Natural killer cell (primary cell): ENCODE measurements at regions not wholly inside any gene's neighbourhood (a gene's known extent, or its start where the extent isn't known, plus 50 kb on each side); places are given as distances from the start of the nearest gene placed in this dataset.

Source experiments
- ATAC-seq, 3 donors: fragments of 150-1000 bp in 2 of 3; fragments of 200-7000 bp in 1 of 3; cut with Tn5 transposase; 1 replicate in 1 of 3; 2 replicates in 2 of 3; pipeline ENCODE4 v1.10.0; 2021; ENCODE audit warnings: mild to moderate bottlenecking in 2 of 3, moderate library complexity in 2 of 3
- DNase-seq, 2 donors: peaks; one replicate each; pipeline versions ENCODE4 v3.0.0 to v3.0.0-alpha.2; 2013 to 2021; ENCODE audit warnings: mixed read lengths in 1 of 2
- H3K27ac ChIP-seq: one replicate; pipeline ENCODE4 v1.5.1; 2013; ENCODE audit warnings: mild to moderate bottlenecking, low read length
- H3K27me3 ChIP-seq: one replicate; pipeline ENCODE4 v1.6.1; 2013; ENCODE audit warnings: low read length; ENCODE audit not compliant: control insufficient read depth, insufficient read depth
- H3K36me3 ChIP-seq: one replicate; pipeline ENCODE4 v1.6.1; 2013; ENCODE audit warnings: low read length; ENCODE audit not compliant: control insufficient read depth, insufficient read depth
- H3K4me1 ChIP-seq: one replicate; pipeline ENCODE4 v1.6.1; 2013; ENCODE audit warnings: low read length; ENCODE audit not compliant: control insufficient read depth, insufficient read depth
- H3K4me3 ChIP-seq: one replicate; pipeline ENCODE4 v1.5.1; 2013; ENCODE audit warnings: low read length
- H3K9me3 ChIP-seq: one replicate; pipeline ENCODE4 v1.6.1; 2013; ENCODE audit warnings: low read length; ENCODE audit not compliant: control insufficient read depth, insufficient read depth
- H3K27ac Mint-ChIP-seq, 2 donors: one replicate each; pipeline ENCODE4 v1.8.0; 2022; ENCODE audit warnings: mild to moderate bottlenecking in 2 of 2, mixed read lengths in 2 of 2, moderate library complexity in 1 of 2
- H3K27me3 Mint-ChIP-seq, 2 donors: one replicate each; pipeline ENCODE4 v1.8.0; 2022; ENCODE audit warnings: low read depth in 2 of 2, mixed read lengths in 2 of 2
- H3K36me3 Mint-ChIP-seq: one replicate; pipeline ENCODE4 v1.8.0; 2022; ENCODE audit warnings: mixed read lengths
- H3K4me1 Mint-ChIP-seq, 2 donors: one replicate each; pipeline ENCODE4 v1.8.0; 2022; ENCODE audit warnings: mixed read lengths in 2 of 2
- H3K4me3 Mint-ChIP-seq: one replicate; pipeline ENCODE4 v1.8.0; 2022; ENCODE audit warnings: mild to moderate bottlenecking, moderate library complexity, mixed read lengths
- H3K9me3 Mint-ChIP-seq, 2 donors: one replicate each; pipeline ENCODE4 v1.8.0; 2022; ENCODE audit warnings: mixed read lengths in 2 of 2
- WGBS: methylation state at CpG from one replicate; pipeline ENCODE4 v1.1.7; 2013; ENCODE audit warnings: missing lambda C conversion rate; ENCODE audit not compliant: insufficient coverage; 5-methylcytosine and 5-hydroxymethylcytosine counted together
- intact Hi-C: fragments of 100-400 bp; cut with micrococcal nuclease; formaldehyde crosslinking; loops from one replicate; pipeline ENCODE4 v1.14.2; 2022
- TF ChIP-seq, protein P1 (sequence below): fragments of 200-600 bp; IDR thresholded peaks from one replicate; pipeline ENCODE4 v1.8.0; 2022; ENCODE audit warnings: antibody characterized with exemption

- 41% methylated on average over 7 of the region's 7 CpGs for WGBS
- TF ChIP-seq, protein P1, sequence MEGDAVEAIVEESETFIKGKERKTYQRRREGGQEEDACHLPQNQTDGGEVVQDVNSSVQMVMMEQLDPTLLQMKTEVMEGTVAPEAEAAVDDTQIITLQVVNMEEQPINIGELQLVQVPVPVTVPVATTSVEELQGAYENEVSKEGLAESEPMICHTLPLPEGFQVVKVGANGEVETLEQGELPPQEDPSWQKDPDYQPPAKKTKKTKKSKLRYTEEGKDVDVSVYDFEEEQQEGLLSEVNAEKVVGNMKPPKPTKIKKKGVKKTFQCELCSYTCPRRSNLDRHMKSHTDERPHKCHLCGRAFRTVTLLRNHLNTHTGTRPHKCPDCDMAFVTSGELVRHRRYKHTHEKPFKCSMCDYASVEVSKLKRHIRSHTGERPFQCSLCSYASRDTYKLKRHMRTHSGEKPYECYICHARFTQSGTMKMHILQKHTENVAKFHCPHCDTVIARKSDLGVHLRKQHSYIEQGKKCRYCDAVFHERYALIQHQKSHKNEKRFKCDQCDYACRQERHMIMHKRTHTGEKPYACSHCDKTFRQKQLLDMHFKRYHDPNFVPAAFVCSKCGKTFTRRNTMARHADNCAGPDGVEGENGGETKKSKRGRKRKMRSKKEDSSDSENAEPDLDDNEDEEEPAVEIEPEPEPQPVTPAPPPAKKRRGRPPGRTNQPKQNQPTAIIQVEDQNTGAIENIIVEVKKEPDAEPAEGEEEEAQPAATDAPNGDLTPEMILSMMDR, result no peak
- Histone ChIP-seq H3K9me3 (no peaks in the 10 kb centered on the region), H3K27me3 (peaks cover 2% of the 10 kb centered on the region), H3K36me3 (no peaks in the 10 kb centered on the region), H3K4me1 (no peaks in the 10 kb centered on the region), H3K27ac (no peak overlapping the region), H3K4me3 (no peak overlapping the region)
- H3K4me3 Mint-ChIP-seq, result no peak overlapping the region
- H3K27ac Mint-ChIP-seq, result no peak overlapping the region
- H3K4me1 Mint-ChIP-seq, result no peaks in the 10 kb centered on the region
- H3K9me3 Mint-ChIP-seq, result no peaks in the 10 kb centered on the region
- ATAC-seq (no peak), DNase-seq (no peak)
- intact Hi-C loops, result no loop called here
- peaks cover 8 to 19% of the 10 kb centered on the region in 2 donors for H3K27me3 Mint-ChIP-seq
- no peaks in the 10 kb centered on the region for H3K36me3 Mint-ChIP-seq
These were observed 142.0 kb downstream of the COPS8 start for GRCh38 chr2:237227592-237228280.

DNA sequence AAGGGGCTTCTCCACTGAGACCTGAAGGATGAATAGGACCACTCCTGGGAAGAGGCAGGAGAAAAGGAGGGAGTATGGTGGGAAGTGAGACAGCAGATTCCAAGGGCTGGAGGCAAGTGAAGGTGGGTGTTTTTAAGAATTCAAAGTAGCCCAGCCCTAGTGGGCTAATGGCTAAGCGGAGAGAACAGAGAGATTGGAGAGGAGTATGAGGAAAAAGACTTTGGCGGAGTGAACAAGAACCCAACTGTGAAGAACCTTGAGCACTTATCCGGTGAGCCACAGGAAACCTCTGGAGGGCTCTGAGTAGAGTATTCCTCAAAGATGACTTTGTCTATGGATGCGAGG, 142.6 kb downstream of the COPS8 start:
- Histone ChIP-seq H3K27me3 (peaks cover 2% of the 10 kb centered on the region), H3K4me3 (no peak overlapping the region), H3K9me3 (no peaks in the 10 kb centered on the region), H3K27ac (no peak overlapping the region), H3K36me3 (no peaks in the 10 kb centered on the region), H3K4me1 (no peaks in the 10 kb centered on the region)
- TF ChIP-seq, protein P1, result no peak
- H3K4me3 Mint-ChIP-seq, result no peak overlapping the region
- no peaks in the 10 kb centered on the region for H3K9me3 Mint-ChIP-seq
- H3K4me1 Mint-ChIP-seq, result no peaks in the 10 kb centered on the region
- DNase-seq (no peak), ATAC-seq (no peak)
- intact Hi-C loops, result no loop called here
- H3K27ac Mint-ChIP-seq, result no peak overlapping the region
- WGBS, result 95% methylated on average over 4 of the region's 4 CpGs
- peaks cover 8 to 19% of the 10 kb centered on the region in 2 donors for H3K27me3 Mint-ChIP-seq
- H3K36me3 Mint-ChIP-seq, result no peaks in the 10 kb centered on the region

DNA sequence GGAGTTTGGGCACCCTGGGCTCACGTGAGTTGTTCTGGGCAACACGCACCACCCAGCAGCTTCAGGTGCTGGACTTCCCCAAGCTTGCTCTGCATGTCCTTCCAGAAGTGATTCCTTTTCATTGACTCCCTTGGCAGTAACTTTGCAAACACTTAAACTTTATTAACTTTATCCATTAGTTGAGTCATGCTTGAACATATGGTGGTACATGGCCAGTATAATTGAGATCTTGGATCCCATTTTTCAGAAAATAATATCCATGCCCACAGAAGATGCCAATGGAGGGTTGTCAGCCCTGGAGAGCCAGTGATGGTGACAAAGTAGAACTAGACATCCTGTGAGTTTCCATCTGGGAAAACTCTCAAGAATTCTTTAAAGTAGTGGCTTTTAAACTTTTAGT, 144.2 kb downstream of the COPS8 start:
- H3K9me3 ChIP-seq, result no peaks in the 10 kb centered on the region
- no peak overlapping the region for H3K27ac ChIP-seq
- DNase-seq (no peak), ATAC-seq (no peak)
- H3K36me3 Mint-ChIP-seq, result no peaks in the 10 kb centered on the region
- H3K4me3 ChIP-seq, result no peak overlapping the region
- intact Hi-C loops, result no loop called here
- H3K27me3 Mint-ChIP-seq, result peaks cover 8 to 19% of the 10 kb centered on the region in 2 donors
- TF ChIP-seq, protein P1, result no peak
- no peak overlapping the region for H3K27ac Mint-ChIP-seq
- H3K4me3 Mint-ChIP-seq, result no peak overlapping the region
- no peaks in the 10 kb centered on the region for H3K36me3 ChIP-seq
- no peaks in the 10 kb centered on the region for H3K9me3 Mint-ChIP-seq
- no peaks in the 10 kb centered on the region for H3K4me1 Mint-ChIP-seq
- H3K27me3 ChIP-seq, result peaks cover 2% of the 10 kb centered on the region
- no peaks in the 10 kb centered on the region for H3K4me1 ChIP-seq
- WGBS, result 88% methylated on average over 2 of the region's 2 CpGs

GRCh38 chr2:237230355-237230754, 144.7 kb downstream of the COPS8 start:
- Histone ChIP-seq H3K36me3 (no peaks in the 10 kb centered on the region), H3K4me3 (no peak overlapping the region), H3K27me3 (peaks cover 2% of the 10 kb centered on the region), H3K4me1 (no peaks in the 10 kb centered on the region), H3K9me3 (no peaks in the 10 kb centered on the region), H3K27ac (no peak overlapping the region)
- no peak overlapping the region for H3K27ac Mint-ChIP-seq
- DNase-seq, result no peak
- intact Hi-C loops, result no loop called here
- H3K9me3 Mint-ChIP-seq, result no peaks in the 10 kb centered on the region
- no peak overlapping the region for H3K4me3 Mint-ChIP-seq
- TF ChIP-seq, protein P1, result no peak
- H3K36me3 Mint-ChIP-seq, result no peaks in the 10 kb centered on the region
- no peak for ATAC-seq
- peaks cover 8 to 19% of the 10 kb centered on the region in 2 donors for H3K27me3 Mint-ChIP-seq
- 93% methylated on average over 2 of the region's 3 CpGs for WGBS
- no peaks in the 10 kb centered on the region for H3K4me1 Mint-ChIP-seq
